Sigmoid colon (tissue), 4 donors: ENCODE measurements at regions not wholly inside any gene's neighbourhood (a gene's known extent, or its start where the extent isn't known, plus 50 kb on each side); places are given as distances from the start of the nearest gene placed in this dataset.

ENCODE experiments used
- EP300 ChIP-seq, 4 donors: sonication (generic); formaldehyde crosslinking; IDR thresholded peaks; one replicate each; pipeline ENCODE4 v1.6.1; 2017; ENCODE audit warnings: antibody characterized with exemption in 4 of 4
- POLR2A ChIP-seq, 2 donors: fragments of 450-650 bp; IDR thresholded peaks; one replicate each; pipeline ENCODE4 v1.6.1; 2016; ENCODE audit warnings: antibody characterized with exemption in 2 of 2, mild to moderate bottlenecking in 2 of 2, moderate library complexity in 2 of 2
- TF ChIP-seq, protein P1 (sequence below), 4 experiments: fragments of 450-650 bp in 3 of 4; fragments of 200-600 bp in 1 of 4; IDR thresholded peaks; one replicate each; pipeline ENCODE4 v1.5.1; 2016 to 2019; ENCODE audit warnings: antibody characterized with exemption in 4 of 4, mild to moderate bottlenecking in 3 of 4, moderate library complexity in 2 of 4

DNA sequence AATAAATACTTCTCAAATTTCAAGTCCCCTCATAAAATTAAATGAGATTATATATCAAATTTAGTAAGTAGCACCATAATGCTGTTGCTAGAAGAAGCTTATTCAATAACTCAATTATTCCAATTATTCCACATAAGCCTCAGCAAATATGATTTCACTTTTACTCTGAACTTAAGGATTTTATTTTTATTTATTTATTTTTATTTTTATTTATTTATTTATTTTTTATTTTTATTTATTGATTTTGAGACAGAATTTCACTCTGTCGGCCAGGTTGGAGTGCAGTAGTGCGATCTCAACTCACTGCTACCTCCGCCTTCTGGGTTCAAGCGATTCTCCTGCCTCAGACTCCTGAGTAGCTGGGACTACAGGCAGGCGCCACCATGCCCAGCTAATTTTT lies 1308.3 kb upstream of the CDH9 start:
- TF ChIP-seq, protein P1, sequence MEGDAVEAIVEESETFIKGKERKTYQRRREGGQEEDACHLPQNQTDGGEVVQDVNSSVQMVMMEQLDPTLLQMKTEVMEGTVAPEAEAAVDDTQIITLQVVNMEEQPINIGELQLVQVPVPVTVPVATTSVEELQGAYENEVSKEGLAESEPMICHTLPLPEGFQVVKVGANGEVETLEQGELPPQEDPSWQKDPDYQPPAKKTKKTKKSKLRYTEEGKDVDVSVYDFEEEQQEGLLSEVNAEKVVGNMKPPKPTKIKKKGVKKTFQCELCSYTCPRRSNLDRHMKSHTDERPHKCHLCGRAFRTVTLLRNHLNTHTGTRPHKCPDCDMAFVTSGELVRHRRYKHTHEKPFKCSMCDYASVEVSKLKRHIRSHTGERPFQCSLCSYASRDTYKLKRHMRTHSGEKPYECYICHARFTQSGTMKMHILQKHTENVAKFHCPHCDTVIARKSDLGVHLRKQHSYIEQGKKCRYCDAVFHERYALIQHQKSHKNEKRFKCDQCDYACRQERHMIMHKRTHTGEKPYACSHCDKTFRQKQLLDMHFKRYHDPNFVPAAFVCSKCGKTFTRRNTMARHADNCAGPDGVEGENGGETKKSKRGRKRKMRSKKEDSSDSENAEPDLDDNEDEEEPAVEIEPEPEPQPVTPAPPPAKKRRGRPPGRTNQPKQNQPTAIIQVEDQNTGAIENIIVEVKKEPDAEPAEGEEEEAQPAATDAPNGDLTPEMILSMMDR (IDR thresholded peaks at IDR 0.05) = no peak
- TF ChIP-seq EP300 (IDR thresholded peaks at IDR 0.05) (no peak), POLR2A (IDR thresholded peaks at IDR 0.05) (no peak)
